Right lobe of liver (tissue), 4 donors: ENCODE measurements at regions not wholly inside any gene's neighbourhood (a gene's known extent, or its start where the extent isn't known, plus 50 kb on each side); places are given as distances from the start of the nearest gene placed in this dataset.

Source experiments
- POLR2A ChIP-seq: fragments of 450-650 bp; IDR thresholded peaks from one replicate; pipeline ENCODE4 v1.6.1; 2017; ENCODE audit warnings: antibody characterized with exemption, mild to moderate bottlenecking
- TF ChIP-seq, protein P1 (sequence below), 4 donors: fragments of 200-600 bp in 3 of 4; fragments of 450-650 bp in 1 of 4; IDR thresholded peaks; one replicate each; pipeline versions ENCODE4 v1.5.1 to v1.8.0; 2016 to 2022; ENCODE audit warnings: antibody characterized with exemption in 4 of 4, mild to moderate bottlenecking in 2 of 4
- donor health status: DM: no; HTN: no; CAD: no.
- donor health status: DM: no; HTN: no; CAD: no.
- donor health status: DM: no; HTN: yes; CAD: no.

DNA sequence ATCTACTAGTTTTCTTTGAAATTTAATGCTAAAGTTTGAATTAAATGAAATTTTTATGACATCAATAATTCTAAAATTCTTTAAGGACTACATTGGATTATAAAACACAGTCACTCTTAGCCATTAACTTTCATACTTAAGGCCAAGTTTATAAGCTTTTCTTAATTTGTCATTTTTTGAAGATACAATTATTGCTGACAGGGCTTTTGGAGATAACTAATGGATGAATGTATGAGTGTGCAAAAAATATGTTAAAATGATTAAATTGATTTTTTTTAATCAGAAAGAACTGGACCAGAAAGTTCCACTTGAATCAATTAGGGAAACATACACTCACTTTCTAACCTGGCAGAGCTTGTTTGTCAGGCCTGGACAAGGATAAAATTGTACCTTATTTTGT, 70.3 kb upstream of the CHODL start:
- TF ChIP-seq, protein P1, sequence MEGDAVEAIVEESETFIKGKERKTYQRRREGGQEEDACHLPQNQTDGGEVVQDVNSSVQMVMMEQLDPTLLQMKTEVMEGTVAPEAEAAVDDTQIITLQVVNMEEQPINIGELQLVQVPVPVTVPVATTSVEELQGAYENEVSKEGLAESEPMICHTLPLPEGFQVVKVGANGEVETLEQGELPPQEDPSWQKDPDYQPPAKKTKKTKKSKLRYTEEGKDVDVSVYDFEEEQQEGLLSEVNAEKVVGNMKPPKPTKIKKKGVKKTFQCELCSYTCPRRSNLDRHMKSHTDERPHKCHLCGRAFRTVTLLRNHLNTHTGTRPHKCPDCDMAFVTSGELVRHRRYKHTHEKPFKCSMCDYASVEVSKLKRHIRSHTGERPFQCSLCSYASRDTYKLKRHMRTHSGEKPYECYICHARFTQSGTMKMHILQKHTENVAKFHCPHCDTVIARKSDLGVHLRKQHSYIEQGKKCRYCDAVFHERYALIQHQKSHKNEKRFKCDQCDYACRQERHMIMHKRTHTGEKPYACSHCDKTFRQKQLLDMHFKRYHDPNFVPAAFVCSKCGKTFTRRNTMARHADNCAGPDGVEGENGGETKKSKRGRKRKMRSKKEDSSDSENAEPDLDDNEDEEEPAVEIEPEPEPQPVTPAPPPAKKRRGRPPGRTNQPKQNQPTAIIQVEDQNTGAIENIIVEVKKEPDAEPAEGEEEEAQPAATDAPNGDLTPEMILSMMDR (IDR thresholded peaks at IDR 0.05), result no peak
- no peak for TF ChIP-seq POLR2A
